PC-9 (cell line): ENCODE measurements at regions not wholly inside any gene's neighbourhood (a gene's known extent, or its start where the extent isn't known, plus 50 kb on each side); places are given as distances from the start of the nearest gene placed in this dataset.

Experiments
- CTCF ChIP-seq: fragments of 200-600 bp; sonication (generic); conservative IDR thresholded peaks from 2 replicates; pipeline ENCODE4 v1.6.1; 2017; ENCODE audit warnings: mixed run types, antibody characterized with exemption, mild to moderate bottlenecking, moderate library complexity
- EZH2 ChIP-seq: fragments of 200-600 bp; sonication (generic); IDR thresholded peaks from 2 replicates; pipeline ENCODE4 v1.8.0; 2017; ENCODE audit warnings: antibody characterized with exemption, low read depth

GRCh38 chr11:59271247-59271755 lies 58.6 kb upstream of the MPEG1 start:
- TF ChIP-seq CTCF, result no peak
- TF ChIP-seq EZH2, result no peak
